PFSK-1 (cell line): ENCODE measurements at regions not wholly inside any gene's neighbourhood (a gene's known extent, or its start where the extent isn't known, plus 50 kb on each side); places are given as distances from the start of the nearest gene placed in this dataset.

Experiments used
- FOXP2 ChIP-seq: optimal IDR thresholded peaks from 2 replicates; pipeline ENCODE3; 2011; ENCODE audit warnings: borderline replicate concordance, control low read depth, inconsistent platforms; ENCODE audit not compliant: insufficient read depth; ENCODE audit errors: extremely low read length, extremely low read depth
- POLR2AphosphoS5 ChIP-seq: IDR thresholded peaks from 2 replicates; pipeline ENCODE4 v1.6.1; 2012; ENCODE audit warnings: low read depth, mild to moderate bottlenecking, control low read depth, low read length, moderate library complexity
- REST ChIP-seq, 2 experiments: IDR thresholded peaks; 2 replicates each; pipeline versions ENCODE4 v1.6.1 to v1.8.0; 2011 to 2012; ENCODE audit warnings: low read depth in 2 of 2, low read length in 2 of 2, control low read depth in 1 of 2, inconsistent platforms in 1 of 2, mild to moderate bottlenecking in 1 of 2, moderate library complexity in 1 of 2; ENCODE audit not compliant: insufficient read depth in 1 of 2
- SIN3A ChIP-seq: IDR thresholded peaks from 2 replicates; pipeline ENCODE4 v1.6.1; 2012; ENCODE audit warnings: mild to moderate bottlenecking, low read length, moderate library complexity, borderline replicate concordance; ENCODE audit not compliant: insufficient read depth
- TAF1 ChIP-seq: IDR thresholded peaks from 2 replicates; pipeline ENCODE4 v1.6.1; 2012; ENCODE audit warnings: low read length, control low read depth, borderline replicate concordance; ENCODE audit not compliant: insufficient read depth

GRCh38 chr1:65681096-65681495, 111.6 kb upstream of the PDE4B start:
- no peak for TF ChIP-seq SIN3A
- no peak for TF ChIP-seq POLR2AphosphoS5
- TF ChIP-seq TAF1: no peak
- no peak for TF ChIP-seq FOXP2
- no peak for TF ChIP-seq REST (IDR thresholded peaks at IDR 0.05; ENCODE audit: insufficient read depth in 1 of 2, low read depth in 2 of 2, low read length in 2 of 2)

GRCh38 chr1:65687428-65688214, 105.1 kb upstream of the PDE4B start:
- TF ChIP-seq TAF1: no peak
- TF ChIP-seq SIN3A: 0 out of 2 replicates have a peak, but pooled peaks have one; percentile 14

- TF ChIP-seq SIN3A: no peak
- TF ChIP-seq POLR2AphosphoS5: no peak
- no peak for TF ChIP-seq TAF1
- no peak for TF ChIP-seq REST (IDR thresholded peaks at IDR 0.05; ENCODE audit: insufficient read depth in 1 of 2, low read depth in 2 of 2, low read length in 2 of 2)
- TF ChIP-seq FOXP2: no peak
Measured at GRCh38 chr1:65688215-65688566, 104.5 kb upstream of the PDE4B start.

DNA sequence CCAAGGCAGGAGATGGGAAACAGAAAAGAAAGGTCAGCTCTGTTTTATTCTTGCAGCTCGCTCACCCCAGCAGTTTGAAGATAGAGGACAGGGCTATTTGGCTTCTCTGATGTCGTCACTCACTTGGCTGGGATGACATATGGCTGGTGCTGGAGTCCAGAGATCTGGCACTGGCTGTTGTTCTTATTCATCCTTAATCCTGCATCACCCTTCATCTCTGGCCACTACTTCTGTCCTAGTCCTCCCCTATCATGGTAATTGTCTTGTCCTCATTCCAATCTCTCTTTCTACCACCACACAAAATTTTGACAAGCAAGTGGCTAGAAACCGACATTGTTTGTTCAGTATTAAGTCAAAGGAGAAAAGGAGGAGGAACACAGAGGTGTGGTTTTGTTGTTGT, 103.8 kb upstream of the PDE4B start:
- TF ChIP-seq REST (IDR thresholded peaks at IDR 0.05; ENCODE audit: insufficient read depth in 1 of 2, low read depth in 2 of 2, low read length in 2 of 2): no peak
- no peak for TF ChIP-seq POLR2AphosphoS5
- TF ChIP-seq SIN3A: no peak
- no peak for TF ChIP-seq FOXP2
- no peak for TF ChIP-seq TAF1

- no peak for TF ChIP-seq TAF1
- no peak for TF ChIP-seq POLR2AphosphoS5
- no peak for TF ChIP-seq FOXP2
- TF ChIP-seq SIN3A: no peak
- TF ChIP-seq REST (IDR thresholded peaks at IDR 0.05; ENCODE audit: insufficient read depth in 1 of 2, low read depth in 2 of 2, low read length in 2 of 2): no peak
Measured at GRCh38 chr1:65691152-65691900, 101.4 kb upstream of the PDE4B start.
